GM19452 (cell line): ENCODE measurements at regions not wholly inside any gene's neighbourhood (a gene's known extent, or its start where the extent isn't known, plus 50 kb on each side); places are given as distances from the start of the nearest gene placed in this dataset.
"Not testable (repeated sequence)": the region's sequence is repeated elsewhere in the genome, so short reads cannot be mapped to it uniquely, and the experiment has no call there.

Experiments used
- ATAC-seq: cut with Tn5 transposase; IDR thresholded peaks from one replicate; pipeline ENCODE4 v1.9.1; 2021; ENCODE audit not compliant: unreplicated experiment

GRCh38 chr10:4249841-4250586 lies 465.0 kb upstream of the KLF6 start:
- ATAC-seq: peak; percentile 12

DNA sequence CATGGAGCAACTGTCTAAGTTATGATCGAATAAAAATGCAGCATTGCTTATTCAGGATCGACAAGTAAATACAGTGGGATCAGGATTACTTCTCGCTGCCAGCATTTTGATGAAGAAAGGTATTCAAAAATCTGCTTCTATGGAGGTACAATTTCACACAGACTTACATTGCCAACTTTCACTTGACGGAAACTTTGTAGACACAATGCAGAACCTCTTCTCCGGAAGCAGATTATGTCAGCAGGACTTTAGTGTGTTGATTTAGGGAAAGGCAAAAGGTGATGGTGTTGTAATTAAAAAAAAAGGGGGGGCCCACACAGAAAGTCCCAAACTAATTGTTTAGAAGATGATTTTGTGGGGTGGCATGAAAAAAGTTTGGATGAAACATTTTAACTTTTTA lies 462.4 kb upstream of the KLF6 start:
- no peak for ATAC-seq

- ATAC-seq: no peak
Observed at GRCh38 chr10:4246881-4247358, 461.9 kb upstream of the KLF6 start.

- no peak for ATAC-seq
Observed at GRCh38 chr10:4243651-4244050, 458.6 kb upstream of the KLF6 start.

DNA sequence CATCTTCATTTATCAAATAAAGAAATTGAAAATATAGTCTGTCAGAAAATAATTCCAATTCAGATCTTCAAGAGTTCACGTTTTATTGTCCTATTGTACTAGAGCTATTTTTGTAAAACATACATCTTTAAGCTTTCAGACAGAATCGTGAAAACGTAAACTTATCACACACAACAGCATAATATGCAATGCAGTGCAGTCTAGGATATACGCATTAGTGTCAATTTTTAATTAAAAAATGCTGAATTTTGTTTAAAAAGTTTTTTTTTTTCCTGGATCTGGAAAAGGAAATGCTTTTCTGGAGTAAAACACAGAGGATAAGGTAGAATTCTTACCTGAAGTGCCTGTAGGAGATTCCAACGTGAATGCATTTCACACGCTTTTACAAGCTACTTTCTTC lies 458.2 kb upstream of the KLF6 start:
- no peak for ATAC-seq

- ATAC-seq: no peak
Observed at GRCh38 chr10:4242561-4243035, 457.6 kb upstream of the KLF6 start.

GRCh38 chr10:4241724-4242345 lies 456.8 kb upstream of the KLF6 start:
- ATAC-seq: no peak

DNA sequence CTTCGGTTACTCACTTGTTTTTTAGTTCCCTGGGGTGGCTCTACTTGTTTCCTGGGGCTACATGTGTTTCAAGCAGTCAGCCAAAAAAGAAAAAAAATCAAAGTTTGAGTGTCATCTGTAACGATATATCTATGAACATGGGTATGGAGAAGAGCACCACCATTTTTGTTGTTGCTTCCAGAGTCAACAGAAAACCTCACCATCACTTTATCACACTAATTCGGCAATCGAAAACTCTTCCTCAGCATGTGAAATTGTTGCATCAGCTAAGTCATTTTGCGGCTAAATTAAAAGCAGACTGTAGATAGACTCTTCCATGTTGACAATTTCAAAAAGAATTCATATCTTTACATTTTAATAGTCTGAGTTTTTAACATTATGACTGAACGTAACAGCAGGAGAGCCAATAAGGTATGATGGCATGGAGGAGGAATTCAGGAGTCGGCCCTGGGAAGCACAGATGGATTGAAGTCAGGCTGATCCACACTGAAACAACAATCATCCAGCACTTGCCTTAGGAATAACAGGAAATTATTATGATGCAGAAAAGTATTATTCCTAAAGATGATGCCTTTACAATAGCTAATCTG lies 455.7 kb upstream of the KLF6 start:
- no peak for ATAC-seq

GRCh38 chr10:4239186-4239585 lies 454.2 kb upstream of the KLF6 start:
- ATAC-seq: no peak

- ATAC-seq: not testable (repeated sequence)
Observed at GRCh38 chr10:4236905-4237304, 451.9 kb upstream of the KLF6 start.

- ATAC-seq: no peak
Observed at GRCh38 chr10:4234661-4235060, 449.7 kb upstream of the KLF6 start.

- no peak for ATAC-seq
Observed at GRCh38 chr10:4231439-4231838, 446.4 kb upstream of the KLF6 start.

DNA sequence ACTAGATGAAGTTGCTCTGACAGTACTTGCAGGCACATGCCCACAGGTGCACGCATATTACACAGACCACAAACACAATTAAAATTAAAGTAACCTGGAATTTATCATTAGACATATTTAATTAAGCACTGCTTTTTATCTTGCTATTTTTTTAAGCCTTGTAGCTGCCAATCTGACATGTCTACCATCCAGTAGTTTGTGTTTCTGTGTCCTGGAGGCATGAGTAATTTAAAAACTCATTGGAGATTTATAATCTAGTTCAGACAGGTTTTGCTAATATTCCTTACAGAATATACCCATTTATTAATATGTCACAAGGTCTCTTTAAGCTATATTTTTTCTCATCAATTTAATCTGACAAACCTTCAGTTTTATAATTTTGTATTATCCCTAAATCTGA lies 445.0 kb upstream of the KLF6 start:
- ATAC-seq: no peak

DNA sequence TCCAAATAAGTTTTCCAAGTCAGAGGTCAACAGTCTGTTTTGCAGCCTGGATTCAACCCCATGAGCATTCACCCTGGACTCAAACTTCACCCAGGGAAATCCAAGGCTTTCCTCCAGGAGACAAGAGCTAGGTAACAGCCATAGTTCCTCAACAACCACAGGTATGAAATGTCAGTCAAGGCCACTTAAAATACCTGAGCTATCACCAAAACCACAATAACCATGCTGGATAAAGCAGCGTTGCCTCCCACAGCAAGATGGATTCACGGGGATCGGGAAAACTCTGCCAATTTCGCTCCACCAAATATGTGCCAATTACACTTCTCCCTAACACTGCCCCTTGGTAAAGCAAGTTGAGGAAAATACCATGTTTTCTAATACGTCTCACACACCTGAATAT lies 444.1 kb upstream of the KLF6 start:
- no peak for ATAC-seq

DNA sequence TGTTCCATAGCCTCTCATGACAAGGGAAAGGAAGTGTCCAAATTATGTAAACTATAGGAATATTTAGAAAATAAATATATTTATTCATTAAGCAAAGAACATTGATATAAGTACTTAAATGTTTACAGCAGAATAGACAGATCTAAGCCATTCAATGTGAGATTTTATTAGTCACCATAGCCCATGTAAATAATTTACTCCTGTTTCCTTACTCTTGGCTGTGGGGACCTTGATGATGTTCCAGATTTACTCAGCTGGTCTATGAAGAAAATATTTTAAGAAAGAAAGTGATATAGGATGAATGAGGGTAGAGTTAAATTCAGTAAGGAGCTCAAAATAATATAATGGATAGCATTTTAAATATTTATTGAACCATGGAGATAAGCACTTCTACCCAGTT lies 442.6 kb upstream of the KLF6 start:
- no peak for ATAC-seq

GRCh38 chr10:4226941-4227540 lies 442.0 kb upstream of the KLF6 start:
- no peak for ATAC-seq

DNA sequence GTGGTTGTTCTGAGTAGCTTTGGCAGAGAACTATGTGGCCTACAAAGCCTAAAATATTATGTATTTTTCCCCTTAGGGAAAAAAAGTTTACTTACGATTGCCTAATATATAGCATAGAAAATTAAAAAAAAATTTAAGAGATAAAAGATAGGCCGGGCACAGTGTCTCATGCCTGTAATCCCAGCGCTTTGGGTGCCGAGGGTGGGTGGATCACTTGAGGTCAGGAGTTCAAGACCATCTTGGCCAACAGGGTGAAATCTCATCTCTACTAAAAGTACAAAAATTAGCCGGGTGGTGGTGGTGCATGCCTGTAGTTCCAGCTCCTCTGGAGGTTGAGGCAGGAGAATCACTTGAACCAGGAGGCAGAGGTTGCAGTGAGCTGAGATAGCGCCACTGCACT lies 439.2 kb upstream of the KLF6 start:
- no peak for ATAC-seq

GRCh38 chr10:4221310-4221709 lies 436.3 kb upstream of the KLF6 start:
- not testable (repeated sequence) for ATAC-seq

DNA sequence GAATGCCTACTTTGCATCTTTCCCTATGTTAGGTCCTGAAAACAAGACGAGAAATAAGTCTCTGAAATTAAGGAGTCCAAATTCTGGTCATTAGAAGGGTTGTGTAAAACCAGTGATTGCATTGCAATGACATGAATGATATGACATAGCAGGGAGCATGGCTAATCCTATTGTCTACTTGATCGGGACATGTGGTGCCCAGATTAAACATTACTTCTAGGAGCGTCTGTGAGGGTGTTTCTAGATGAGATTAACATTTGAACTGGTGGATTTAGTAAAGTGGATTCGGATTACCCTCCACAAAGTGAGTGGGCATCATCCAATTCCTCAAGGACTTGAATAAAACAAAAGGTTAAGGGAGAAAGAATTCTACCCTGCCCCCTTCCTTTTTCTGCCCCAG lies 434.9 kb upstream of the KLF6 start:
- no peak for ATAC-seq

DNA sequence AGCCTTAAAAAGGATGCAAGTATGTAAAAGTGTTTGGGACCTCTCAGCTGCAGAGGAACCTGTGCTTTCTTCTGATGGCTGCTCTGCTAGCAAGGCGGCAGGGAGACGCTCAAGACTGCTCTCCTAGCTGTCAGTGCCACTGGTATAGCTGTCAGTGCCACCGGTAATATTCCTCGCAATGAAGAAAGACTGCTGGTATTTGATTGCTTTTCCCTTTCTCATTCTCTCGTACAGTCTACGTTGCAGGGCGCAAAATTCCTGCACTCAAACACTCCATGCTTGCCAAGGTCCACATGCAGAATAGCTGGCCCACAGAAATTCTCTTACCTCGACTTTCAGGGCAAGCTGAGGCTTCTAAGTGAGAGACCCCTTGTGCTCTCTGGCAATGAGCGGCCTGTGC lies 432.6 kb upstream of the KLF6 start:
- ATAC-seq: no peak

DNA sequence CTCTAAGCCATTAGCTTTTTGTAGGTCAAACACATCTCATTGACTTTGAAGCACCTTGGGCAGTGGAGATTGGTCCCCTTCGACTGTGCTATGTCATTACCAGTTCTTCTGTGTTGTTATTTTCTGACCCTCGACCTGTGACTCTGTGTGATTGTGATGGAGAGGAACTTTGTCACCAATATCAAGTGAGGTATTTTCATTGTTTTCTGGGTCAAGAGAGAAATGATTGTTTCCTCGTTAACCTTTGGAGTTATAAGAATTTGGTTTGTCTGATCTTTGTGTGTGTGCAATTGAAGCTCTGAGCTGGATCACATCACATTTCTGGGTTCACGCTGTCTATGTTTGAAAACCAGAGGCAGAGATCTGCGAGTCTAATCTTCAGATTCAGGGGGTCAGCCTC lies 432.2 kb upstream of the KLF6 start:
- no peak for ATAC-seq

GRCh38 chr10:4216726-4217125 lies 431.7 kb upstream of the KLF6 start:
- ATAC-seq: no peak
